ENCODE measurements at regions not wholly inside any gene's neighbourhood (a gene's known extent, or its start where the extent isn't known, plus 50 kb on each side); places are given as distances from the start of the nearest gene placed in this dataset.

DNA sequence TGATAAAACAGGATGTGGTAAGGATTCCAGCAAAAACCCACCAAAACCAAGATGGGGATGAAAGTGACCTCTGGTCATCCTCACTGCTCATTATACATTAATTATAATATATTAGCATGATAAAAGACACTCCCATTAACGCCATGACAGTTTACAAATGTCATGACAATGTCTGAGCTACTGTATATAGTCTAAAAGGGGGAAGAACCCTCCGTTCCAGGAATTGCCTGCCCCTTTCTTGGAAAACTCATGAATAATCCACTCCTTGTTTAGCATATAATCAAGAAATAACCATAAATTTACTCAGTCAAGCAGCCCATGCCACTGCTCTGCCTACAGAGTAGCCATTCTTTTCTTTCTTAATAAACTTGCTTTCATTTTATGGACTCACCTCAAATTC, 96.4 kb upstream of the VLDLR start:
- Histone ChIP-seq H3K4me3 (no peak overlapping the region), H3K4me2 (no peak overlapping the region), H4K20me1 (replicated peaks; ENCODE audit: insufficient read depth) (no peaks in the 10 kb centered on the region), H3K36me3 (ENCODE audit: insufficient read depth) (peaks cover 11% of the 10 kb centered on the region), H3K27me3 (ENCODE audit: insufficient read depth) (no peaks in the 10 kb centered on the region), H3K9me2 (ENCODE audit: insufficient read depth) (peaks cover 5% of the 10 kb centered on the region; the same call in 1 of the 2 replicates), H3K4me1 (ENCODE audit: insufficient read depth) (peaks cover 13% of the 10 kb centered on the region), H2AFZ (no peak overlapping the region), H3F3A (replicated peaks; ENCODE audit: low read depth) (no peaks in the 10 kb centered on the region), H3K79me2 (replicated peaks; ENCODE audit: insufficient read depth) (no peaks in the 10 kb centered on the region), H3K27ac (ENCODE audit: low read depth) (no peak overlapping the region)
- Mint-ChIP-seq H3K36me3 (ENCODE audit: low read depth) (peaks cover 44% of the 10 kb centered on the region), H3K4me3 (no peak overlapping the region), H3K4me1 (peaks cover 9% of the 10 kb centered on the region; the same call in 2 of the 3 replicates), H3K27me3 (ENCODE audit: insufficient read depth, low read depth, poor library complexity) (no peaks in the 10 kb centered on the region), H3K9me3 (peaks cover 13% of the 10 kb centered on the region; the same call in 2 of the 3 replicates), H3K27ac (no peak overlapping the region)
- ATAC-seq (no peak), DNase-seq (ENCODE audit: low spot score) (no peak)
- TF ChIP-seq ETS1 (IDR thresholded peaks at IDR 0.05) (no peak), POLR2AphosphoS5 (IDR thresholded peaks at IDR 0.05; ENCODE audit: low read depth) (no peak), ZNF331 (CRISPR knock-in tag; IDR thresholded peaks at IDR 0.05; ENCODE audit: low read depth) (no peak), JUNB (IDR thresholded peaks at IDR 0.05; ENCODE audit: unreplicated experiment) (no peak), EZH2phosphoT487 (IDR thresholded peaks at IDR 0.05; ENCODE audit: unreplicated experiment) (no peak), STAT1 (IDR thresholded peaks at IDR 0.05; ENCODE audit: unreplicated experiment) (no peak), CREB1 (CRISPR knock-in tag; IDR thresholded peaks at IDR 0.05; ENCODE audit: low read depth) (no peak), EZH2 (IDR thresholded peaks at IDR 0.05; ENCODE audit: low read depth, unreplicated experiment) (no peak), ZNF114 (CRISPR knock-in tag; IDR thresholded peaks at IDR 0.05) (no peak), NANOG (IDR thresholded peaks at IDR 0.05; ENCODE audit: borderline replicate concordance) (no peak), ZNF462 (CRISPR knock-in tag; IDR thresholded peaks at IDR 0.05) (no peak)
- TF ChIP-seq, protein P1, sequence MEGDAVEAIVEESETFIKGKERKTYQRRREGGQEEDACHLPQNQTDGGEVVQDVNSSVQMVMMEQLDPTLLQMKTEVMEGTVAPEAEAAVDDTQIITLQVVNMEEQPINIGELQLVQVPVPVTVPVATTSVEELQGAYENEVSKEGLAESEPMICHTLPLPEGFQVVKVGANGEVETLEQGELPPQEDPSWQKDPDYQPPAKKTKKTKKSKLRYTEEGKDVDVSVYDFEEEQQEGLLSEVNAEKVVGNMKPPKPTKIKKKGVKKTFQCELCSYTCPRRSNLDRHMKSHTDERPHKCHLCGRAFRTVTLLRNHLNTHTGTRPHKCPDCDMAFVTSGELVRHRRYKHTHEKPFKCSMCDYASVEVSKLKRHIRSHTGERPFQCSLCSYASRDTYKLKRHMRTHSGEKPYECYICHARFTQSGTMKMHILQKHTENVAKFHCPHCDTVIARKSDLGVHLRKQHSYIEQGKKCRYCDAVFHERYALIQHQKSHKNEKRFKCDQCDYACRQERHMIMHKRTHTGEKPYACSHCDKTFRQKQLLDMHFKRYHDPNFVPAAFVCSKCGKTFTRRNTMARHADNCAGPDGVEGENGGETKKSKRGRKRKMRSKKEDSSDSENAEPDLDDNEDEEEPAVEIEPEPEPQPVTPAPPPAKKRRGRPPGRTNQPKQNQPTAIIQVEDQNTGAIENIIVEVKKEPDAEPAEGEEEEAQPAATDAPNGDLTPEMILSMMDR (conservative IDR thresholded peaks at IDR 0.05; ENCODE audit: low read depth in 2 of 2), result no peak
- TF ChIP-seq, protein P2, sequence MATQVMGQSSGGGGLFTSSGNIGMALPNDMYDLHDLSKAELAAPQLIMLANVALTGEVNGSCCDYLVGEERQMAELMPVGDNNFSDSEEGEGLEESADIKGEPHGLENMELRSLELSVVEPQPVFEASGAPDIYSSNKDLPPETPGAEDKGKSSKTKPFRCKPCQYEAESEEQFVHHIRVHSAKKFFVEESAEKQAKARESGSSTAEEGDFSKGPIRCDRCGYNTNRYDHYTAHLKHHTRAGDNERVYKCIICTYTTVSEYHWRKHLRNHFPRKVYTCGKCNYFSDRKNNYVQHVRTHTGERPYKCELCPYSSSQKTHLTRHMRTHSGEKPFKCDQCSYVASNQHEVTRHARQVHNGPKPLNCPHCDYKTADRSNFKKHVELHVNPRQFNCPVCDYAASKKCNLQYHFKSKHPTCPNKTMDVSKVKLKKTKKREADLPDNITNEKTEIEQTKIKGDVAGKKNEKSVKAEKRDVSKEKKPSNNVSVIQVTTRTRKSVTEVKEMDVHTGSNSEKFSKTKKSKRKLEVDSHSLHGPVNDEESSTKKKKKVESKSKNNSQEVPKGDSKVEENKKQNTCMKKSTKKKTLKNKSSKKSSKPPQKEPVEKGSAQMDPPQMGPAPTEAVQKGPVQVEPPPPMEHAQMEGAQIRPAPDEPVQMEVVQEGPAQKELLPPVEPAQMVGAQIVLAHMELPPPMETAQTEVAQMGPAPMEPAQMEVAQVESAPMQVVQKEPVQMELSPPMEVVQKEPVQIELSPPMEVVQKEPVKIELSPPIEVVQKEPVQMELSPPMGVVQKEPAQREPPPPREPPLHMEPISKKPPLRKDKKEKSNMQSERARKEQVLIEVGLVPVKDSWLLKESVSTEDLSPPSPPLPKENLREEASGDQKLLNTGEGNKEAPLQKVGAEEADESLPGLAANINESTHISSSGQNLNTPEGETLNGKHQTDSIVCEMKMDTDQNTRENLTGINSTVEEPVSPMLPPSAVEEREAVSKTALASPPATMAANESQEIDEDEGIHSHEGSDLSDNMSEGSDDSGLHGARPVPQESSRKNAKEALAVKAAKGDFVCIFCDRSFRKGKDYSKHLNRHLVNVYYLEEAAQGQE (IDR thresholded peaks at IDR 0.05; ENCODE audit: unreplicated experiment), result no peak
